Bronchial epithelial cell (primary cell): ENCODE measurements at regions not wholly inside any gene's neighbourhood (a gene's known extent, or its start where the extent isn't known, plus 50 kb on each side); places are given as distances from the start of the nearest gene placed in this dataset.

Experiments
- DNase-seq: peaks from one replicate; pipeline ENCODE4 v3.0.0-alpha.2; 2010; ENCODE audit warnings: low read depth
- FAIRE-seq: peaks from 2 replicates; lab custom pipeline; 2011; peaks lifted over from hg19 to GRCh38; lab: Jason Lieb, UNC
- H3K27me3 ChIP-seq: 2 replicates; pipeline ENCODE4 v1.5.1; 2011; ENCODE audit warnings: low read length; ENCODE audit not compliant: control insufficient read depth, insufficient read depth
- H3K36me3 ChIP-seq: 2 replicates; pipeline ENCODE4 v1.5.1; 2011; ENCODE audit warnings: low read length; ENCODE audit not compliant: control insufficient read depth, insufficient read depth
- H3K4me3 ChIP-seq: 2 replicates; pipeline ENCODE4 v1.5.1; 2011; ENCODE audit warnings: mild to moderate bottlenecking, low read depth, low read length, control low read depth
- TF ChIP-seq, protein P1 (sequence below): IDR thresholded peaks from 2 replicates; pipeline ENCODE4 v1.5.1; 2011; ENCODE audit warnings: mild to moderate bottlenecking, moderate library complexity, low read length, control low read depth, inconsistent platforms; ENCODE audit not compliant: insufficient read depth, severe bottlenecking

DNA sequence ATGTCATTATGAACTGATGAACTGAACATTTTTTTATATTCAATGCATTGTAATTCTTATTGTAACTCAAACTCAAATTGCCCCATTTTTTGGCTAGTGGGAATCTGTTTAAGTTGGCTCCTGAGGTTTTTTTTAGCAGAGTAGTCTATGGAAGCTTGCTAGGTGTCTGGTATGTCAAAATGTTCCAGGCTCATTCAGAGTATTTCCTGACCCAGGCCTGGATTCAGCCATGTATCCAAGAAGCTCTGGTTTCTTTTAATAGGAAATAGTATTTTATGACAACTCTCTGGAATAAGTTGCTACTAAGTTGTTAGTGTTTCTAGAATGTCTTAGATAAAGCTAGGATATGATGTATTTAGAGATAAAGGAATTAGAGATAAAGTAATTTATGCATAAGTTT, 288.0 kb downstream of the ARL4A start:
- FAIRE-seq (no peak), DNase-seq (no peak)
- no peaks in the 10 kb centered on the region for H3K36me3 ChIP-seq
- TF ChIP-seq, protein P1, sequence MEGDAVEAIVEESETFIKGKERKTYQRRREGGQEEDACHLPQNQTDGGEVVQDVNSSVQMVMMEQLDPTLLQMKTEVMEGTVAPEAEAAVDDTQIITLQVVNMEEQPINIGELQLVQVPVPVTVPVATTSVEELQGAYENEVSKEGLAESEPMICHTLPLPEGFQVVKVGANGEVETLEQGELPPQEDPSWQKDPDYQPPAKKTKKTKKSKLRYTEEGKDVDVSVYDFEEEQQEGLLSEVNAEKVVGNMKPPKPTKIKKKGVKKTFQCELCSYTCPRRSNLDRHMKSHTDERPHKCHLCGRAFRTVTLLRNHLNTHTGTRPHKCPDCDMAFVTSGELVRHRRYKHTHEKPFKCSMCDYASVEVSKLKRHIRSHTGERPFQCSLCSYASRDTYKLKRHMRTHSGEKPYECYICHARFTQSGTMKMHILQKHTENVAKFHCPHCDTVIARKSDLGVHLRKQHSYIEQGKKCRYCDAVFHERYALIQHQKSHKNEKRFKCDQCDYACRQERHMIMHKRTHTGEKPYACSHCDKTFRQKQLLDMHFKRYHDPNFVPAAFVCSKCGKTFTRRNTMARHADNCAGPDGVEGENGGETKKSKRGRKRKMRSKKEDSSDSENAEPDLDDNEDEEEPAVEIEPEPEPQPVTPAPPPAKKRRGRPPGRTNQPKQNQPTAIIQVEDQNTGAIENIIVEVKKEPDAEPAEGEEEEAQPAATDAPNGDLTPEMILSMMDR: no peak
- H3K27me3 ChIP-seq: no peaks in the 10 kb centered on the region
- H3K4me3 ChIP-seq: no peak overlapping the region

DNA sequence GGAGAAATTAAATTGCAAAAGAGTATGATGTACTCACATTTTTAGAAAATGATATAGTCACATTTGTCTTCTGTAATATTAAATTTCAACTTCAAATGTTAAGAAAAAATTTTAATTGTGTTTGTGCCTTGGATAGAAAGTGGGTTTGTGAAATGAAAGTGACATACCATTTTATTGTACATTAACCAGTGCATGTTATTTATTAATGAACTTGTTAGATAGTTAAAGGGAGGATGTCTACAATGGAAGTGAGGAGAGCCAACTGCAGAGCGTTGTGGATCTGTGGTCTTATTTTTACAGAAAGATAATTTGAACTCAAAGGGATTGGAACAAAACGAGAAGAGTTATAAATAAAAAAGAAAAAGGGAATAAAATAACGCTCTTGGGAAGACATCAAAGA, 291.7 kb downstream of the ARL4A start:
- FAIRE-seq: no peak
- Histone ChIP-seq H3K36me3 (no peaks in the 10 kb centered on the region), H3K4me3 (no peak overlapping the region), H3K27me3 (no peaks in the 10 kb centered on the region)
- TF ChIP-seq, protein P1: no peak
- no peak for DNase-seq

DNA sequence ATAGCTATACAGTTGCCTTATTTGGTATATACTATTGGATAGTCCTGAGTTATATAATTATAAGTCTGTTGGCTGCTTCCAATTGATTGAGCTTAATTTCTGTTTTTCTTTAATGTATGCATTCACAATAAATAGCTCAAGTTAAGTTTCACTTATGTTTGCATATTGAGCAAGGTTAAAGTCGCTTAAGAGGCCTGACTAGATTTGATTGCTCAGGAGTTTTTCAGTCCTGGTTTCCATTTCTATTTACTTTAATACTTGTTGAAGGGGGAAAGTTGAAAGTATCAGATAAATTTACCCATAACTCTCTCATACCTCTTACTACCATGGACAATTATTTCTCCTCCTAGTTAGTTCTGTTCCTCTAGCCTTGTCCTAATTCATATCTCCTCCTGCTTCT, 294.7 kb downstream of the ARL4A start:
- Histone ChIP-seq H3K4me3 (no peak overlapping the region), H3K27me3 (no peaks in the 10 kb centered on the region), H3K36me3 (no peaks in the 10 kb centered on the region)
- no peak for FAIRE-seq
- no peak for DNase-seq
- TF ChIP-seq, protein P1: no peak

DNA sequence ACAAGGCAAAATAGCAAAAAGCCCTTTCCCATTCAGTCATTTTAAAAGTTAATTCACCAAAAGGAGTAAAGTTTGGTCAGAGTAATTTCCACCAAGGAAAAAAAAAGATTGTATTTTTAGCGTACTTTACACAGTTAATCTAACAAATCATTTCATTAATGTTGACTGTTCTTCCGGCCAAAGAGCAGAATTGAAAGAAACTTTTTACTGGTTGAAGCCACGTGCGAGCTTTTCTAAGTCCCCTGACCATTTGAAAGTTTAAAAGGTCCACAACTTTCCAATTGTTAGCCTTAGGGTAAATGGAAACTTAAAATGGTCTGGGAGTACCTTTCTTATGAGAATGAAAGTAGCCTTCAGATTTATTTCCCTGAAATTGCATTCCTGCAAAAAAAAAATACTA, 296.7 kb downstream of the ARL4A start:
- FAIRE-seq (no peak), DNase-seq (no peak)
- Histone ChIP-seq H3K27me3 (no peaks in the 10 kb centered on the region), H3K4me3 (no peak overlapping the region), H3K36me3 (no peaks in the 10 kb centered on the region)
- TF ChIP-seq, protein P1: no peak

DNA sequence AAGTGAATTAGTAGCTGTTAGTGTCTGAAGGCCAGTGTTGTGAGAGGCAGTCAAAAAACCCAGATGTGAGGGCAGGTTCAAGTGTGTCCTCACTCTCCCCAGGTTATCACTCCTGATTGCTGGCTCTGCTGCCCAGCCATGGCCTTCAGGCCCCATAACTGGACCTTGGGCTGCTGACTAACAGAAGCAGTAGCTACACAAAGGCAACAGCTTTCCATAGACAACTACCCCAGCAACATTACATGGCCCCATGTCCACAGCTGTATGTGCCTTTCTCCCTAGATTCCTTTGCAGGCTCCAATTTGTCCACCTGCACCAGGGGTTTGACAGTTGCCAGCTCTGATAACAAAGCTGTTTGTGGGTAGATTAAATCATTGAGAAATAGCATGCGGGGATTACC, 297.8 kb downstream of the ARL4A start:
- TF ChIP-seq, protein P1: no peak
- Histone ChIP-seq H3K36me3 (no peaks in the 10 kb centered on the region), H3K4me3 (no peak overlapping the region), H3K27me3 (no peaks in the 10 kb centered on the region)
- FAIRE-seq: no peak
- DNase-seq: no peak

DNA sequence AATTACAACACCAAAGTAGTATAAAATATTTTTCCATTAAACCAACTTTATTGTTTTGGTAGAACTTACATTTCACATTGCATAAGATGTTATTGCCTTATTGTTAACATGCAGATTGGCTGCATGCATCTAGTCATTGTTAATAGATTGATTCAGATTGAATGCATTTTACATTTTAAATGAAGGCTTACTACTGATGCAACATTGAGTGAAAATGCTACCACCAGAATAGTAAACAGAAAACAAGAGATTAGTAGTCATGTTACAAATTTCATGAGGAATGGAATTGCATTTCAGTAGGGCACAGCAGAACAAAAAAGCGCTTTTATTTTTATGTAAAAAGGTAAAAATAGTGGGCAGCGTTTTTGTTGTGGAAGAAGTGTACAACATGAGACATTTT, 298.3 kb downstream of the ARL4A start:
- TF ChIP-seq, protein P1: no peak
- Histone ChIP-seq H3K36me3 (no peaks in the 10 kb centered on the region), H3K4me3 (no peak overlapping the region), H3K27me3 (no peaks in the 10 kb centered on the region)
- DNase-seq: no peak
- no peak for FAIRE-seq
